ENCODE measurements at regions not wholly inside any gene's neighbourhood (a gene's known extent, or its start where the extent isn't known, plus 50 kb on each side); places are given as distances from the start of the nearest gene placed in this dataset.

DNA sequence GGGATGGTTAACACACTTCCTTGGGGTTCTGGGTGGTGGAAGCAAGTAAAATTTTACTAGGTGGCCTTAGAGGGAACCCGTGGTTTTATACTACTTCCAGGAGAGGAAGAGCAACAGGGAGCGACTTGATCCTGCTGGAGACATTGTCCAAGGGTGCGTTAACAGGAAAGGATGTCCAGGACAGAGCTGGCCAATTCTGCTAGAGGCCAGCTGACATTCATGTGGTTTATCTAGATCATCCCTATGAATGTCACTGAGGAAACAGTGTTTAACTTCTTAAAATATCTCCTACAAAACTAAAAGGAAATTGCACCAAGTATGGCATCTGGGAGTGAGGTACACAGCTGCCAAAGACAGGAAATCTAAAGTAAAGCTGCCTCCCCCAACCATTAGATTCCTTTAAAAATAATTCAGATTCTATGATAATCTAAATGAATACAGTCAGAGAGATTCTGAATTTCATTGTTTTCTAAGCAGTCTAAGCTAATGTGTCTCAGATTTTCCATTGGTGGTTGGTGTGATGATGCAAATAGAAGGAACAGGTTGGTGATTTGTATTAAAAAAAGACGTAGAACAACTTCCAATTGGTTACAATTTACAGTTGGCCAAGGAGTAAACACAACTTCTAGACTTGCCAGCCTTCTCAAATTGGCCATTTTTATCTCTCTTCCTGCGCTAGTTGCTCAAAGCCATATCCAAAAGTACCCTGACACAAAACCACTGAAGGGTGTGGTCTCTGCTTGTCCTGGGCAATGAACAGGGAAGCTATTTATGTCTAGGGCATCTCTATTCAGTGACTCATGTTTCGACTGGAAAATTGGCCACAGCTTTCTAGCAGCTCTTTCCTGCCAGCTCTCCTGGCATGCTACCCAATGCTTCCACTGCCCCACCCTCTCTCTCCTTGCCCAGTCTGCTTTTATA lies 574.7 kb upstream of the MEF2C start:
- peak; percentile 30 for DNase-seq (ENCODE audit: low read depth)

- no peak for DNase-seq (ENCODE audit: low read depth)
Measured at GRCh38 chr5:89452081-89452480, 569.1 kb upstream of the MEF2C start.

DNA sequence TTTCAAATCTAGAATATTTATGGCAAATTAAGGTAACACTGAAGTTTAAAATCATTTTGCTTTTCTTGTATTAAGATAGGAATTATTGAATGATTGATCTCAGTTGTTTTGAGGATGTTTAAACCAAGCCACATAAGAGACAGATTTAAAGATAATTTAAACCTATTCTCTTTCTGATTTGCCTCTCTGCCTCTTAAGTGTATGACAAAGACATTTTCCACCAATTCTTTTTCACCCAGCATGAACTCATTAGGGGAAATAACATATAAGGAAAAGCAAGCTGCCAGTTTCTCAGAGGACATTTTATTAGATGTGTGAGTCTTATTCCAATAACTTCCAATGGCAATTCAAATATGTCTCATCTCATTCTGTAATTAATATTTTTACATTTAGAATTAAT lies 568.3 kb upstream of the MEF2C start:
- no peak for DNase-seq (ENCODE audit: low read depth)

- no peak for DNase-seq (ENCODE audit: low read depth)
Measured at GRCh38 chr5:89450149-89450538, 567.2 kb upstream of the MEF2C start.

DNA sequence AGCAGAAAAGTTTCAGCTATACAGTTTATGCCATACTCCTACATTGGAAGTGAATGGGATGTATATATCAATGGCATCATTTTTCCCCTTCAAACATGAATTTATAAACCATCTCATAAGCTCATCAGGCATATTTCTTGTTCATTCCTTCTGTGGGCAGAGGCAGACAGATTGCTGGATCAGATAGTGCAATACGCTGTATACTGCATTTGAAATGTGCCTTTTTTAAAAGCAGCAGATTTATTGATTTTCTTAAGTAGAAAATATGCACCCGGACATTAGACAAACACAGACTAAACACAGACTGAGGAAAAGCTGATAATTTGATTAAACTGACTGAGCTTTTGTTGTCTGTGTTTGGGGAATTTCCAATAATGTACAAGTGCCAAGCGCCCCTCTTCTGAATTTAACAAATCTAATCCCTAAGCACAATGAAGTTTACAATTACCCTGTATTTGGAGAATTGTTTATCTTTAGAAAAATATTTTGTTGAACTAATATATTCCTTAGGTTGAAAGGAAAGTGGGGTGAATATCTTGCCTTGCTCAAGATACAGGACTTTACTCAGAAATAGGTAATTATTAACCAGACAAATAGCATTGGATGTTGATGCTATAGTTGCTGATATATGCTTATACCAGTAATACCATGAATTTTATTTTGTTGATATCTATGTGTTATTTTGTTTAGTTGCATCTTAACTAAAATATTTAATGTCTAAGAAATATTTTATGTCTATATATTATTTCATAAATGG lies 566.6 kb upstream of the MEF2C start:
- DNase-seq (ENCODE audit: low read depth) = no peak

DNA sequence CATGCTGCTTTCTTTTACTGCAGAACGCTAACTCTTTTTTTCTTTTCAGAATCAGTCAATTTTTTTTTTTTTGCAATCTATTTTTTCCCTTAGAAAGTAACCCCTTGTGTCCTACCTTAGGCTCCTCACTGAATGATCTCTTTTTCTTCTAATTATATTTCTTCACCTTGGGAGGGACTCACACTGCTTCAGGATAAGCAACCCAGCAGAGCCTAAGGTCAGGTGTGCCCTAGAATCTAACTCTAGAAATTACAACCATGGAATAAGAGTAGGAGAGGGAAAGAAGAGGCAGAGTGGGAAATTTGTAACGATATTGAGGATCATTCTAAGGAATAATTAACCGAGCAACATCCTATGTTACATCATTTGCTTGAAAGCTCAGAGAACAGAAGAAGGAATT lies 564.0 kb upstream of the MEF2C start:
- DNase-seq (ENCODE audit: low read depth) = no peak

- DNase-seq (ENCODE audit: low read depth) = no peak
Measured at GRCh38 chr5:89445106-89445745, 562.2 kb upstream of the MEF2C start.

GRCh38 chr5:89444088-89444487 lies 561.1 kb upstream of the MEF2C start:
- DNase-seq (ENCODE audit: low read depth) = no peak

DNA sequence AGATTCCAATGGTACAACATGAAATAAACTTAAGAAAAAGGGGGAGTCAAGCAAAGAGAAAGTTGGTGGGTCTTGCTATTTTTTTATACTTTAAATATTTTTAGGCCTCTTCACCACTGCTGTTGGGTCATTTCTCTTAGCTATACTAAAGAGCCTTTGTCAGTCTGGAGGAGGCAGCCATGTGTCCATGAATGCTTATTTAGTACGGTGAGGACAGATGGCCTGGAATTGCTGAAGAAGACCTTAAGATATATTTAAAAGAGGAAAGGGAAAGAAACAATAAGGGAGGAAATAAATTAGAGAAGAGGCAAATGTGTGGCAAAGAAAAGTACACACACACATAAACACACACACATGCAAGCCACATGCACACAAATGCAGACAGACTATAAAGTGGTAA lies 560.5 kb upstream of the MEF2C start:
- no peak for DNase-seq (ENCODE audit: low read depth)

GRCh38 chr5:89441965-89442364 lies 559.0 kb upstream of the MEF2C start:
- no peak for DNase-seq (ENCODE audit: low read depth)

GRCh38 chr5:89440670-89441069 lies 557.7 kb upstream of the MEF2C start:
- no peak for DNase-seq (ENCODE audit: low read depth)

- DNase-seq (ENCODE audit: low read depth) = peak; percentile 23
Measured at GRCh38 chr5:89437450-89438435, 554.8 kb upstream of the MEF2C start.

GRCh38 chr5:89436464-89436863 lies 553.5 kb upstream of the MEF2C start:
- DNase-seq (ENCODE audit: low read depth) = no peak

DNA sequence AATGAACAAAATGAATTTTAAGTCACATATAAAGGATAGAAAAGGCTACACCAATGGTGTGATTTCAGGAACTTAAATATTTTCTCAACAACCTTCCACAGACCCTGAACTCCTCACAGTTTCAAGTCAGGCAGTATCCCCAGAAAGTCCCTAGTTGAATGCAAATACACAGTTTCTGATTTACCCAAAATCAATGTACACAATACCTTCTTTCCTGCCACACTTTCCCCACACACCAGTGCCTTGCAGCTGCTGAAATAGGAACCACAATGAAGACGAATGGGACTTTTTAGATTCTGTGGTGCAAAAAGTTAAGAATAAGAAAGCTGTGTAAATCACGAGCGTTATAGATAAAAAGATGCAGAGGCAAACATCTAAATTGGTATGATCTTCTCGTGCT lies 552.4 kb upstream of the MEF2C start:
- DNase-seq (ENCODE audit: low read depth) = no peak

GRCh38 chr5:89428624-89429023 lies 545.6 kb upstream of the MEF2C start:
- no peak for DNase-seq (ENCODE audit: low read depth)

GRCh38 chr5:89425062-89425461 lies 542.1 kb upstream of the MEF2C start:
- DNase-seq (ENCODE audit: low read depth) = no peak

DNA sequence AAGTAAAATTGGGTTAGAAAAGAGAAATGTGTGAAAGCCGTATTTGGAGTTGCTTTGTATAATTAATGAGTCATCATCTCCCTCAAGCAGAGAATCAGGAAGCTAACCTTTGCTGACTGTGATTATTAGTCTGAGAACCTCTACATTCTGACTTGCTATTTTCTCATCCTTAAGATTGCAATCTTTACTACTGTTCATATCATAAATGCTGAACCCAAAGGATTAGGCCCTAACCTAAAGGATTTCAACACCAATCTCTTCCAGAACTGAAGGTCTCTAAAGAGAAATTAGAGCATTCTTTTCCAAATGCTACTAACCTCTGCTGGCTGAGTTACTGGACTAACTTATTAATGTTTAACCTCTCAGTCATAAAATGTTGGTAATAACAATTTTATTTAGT lies 538.1 kb upstream of the MEF2C start:
- DNase-seq (ENCODE audit: low read depth) = peak; percentile 16

- no peak for DNase-seq (ENCODE audit: low read depth)
Measured at GRCh38 chr5:89418407-89419085, 535.6 kb upstream of the MEF2C start.

GRCh38 chr5:89417990-89418389 lies 535.0 kb upstream of the MEF2C start:
- no peak for DNase-seq (ENCODE audit: low read depth)

- no peak for DNase-seq (ENCODE audit: low read depth)
Measured at GRCh38 chr5:89417515-89417914, 534.5 kb upstream of the MEF2C start.

- no peak for DNase-seq (ENCODE audit: low read depth)
Measured at GRCh38 chr5:89411891-89412290, 528.9 kb upstream of the MEF2C start.

Measured in ELR (cell line).